GM19395 (cell line): ENCODE measurements at regions not wholly inside any gene's neighbourhood (a gene's known extent, or its start where the extent isn't known, plus 50 kb on each side); places are given as distances from the start of the nearest gene placed in this dataset.
"Not testable (repeated sequence)": the region's sequence is repeated elsewhere in the genome, so short reads cannot be mapped to it uniquely, and the experiment has no call there.

Experiments
- ATAC-seq: cut with Tn5 transposase; IDR thresholded peaks from one replicate; pipeline ENCODE4 v1.9.1; 2021; ENCODE audit warnings: mild to moderate bottlenecking, moderate library complexity; ENCODE audit not compliant: unreplicated experiment

DNA sequence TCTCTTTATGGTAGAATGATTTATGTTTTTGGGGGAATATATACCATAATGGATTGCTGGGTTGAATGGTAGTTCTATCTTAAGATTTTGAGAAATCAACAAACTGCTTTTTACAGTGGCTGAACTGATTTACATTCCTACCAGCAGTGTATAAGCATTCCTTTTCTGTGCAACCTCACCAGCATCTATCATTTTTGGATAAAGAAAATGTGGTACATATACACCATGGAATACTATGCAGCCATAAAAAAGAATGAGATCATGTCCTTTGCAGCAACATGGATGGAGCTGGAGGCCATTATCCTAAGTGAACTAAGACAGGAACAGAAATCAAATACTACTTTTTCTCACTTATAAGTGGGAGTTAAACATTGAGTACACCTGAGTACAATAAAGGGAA is 746.4 kb downstream of the MAT2B start:
- not testable (repeated sequence) for ATAC-seq

DNA sequence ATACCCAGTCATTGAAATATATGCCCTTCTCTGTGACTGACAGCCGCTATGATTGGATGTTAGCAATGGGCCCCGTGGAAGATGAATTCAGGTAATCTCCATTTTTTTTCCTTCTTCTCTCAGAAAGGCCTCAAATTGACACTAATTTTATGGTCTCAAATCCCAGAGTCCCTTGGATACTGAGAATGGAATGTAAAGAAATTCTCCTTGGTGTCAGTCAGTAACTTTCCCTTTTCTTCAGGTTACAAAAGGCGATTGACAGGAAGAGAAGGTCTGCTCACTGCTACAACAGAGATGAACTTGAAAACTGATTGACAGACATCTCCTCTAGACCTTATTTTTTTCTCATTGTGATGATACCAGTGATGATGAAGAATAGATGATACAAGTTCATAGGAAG is 748.3 kb downstream of the MAT2B start:
- no peak for ATAC-seq

DNA sequence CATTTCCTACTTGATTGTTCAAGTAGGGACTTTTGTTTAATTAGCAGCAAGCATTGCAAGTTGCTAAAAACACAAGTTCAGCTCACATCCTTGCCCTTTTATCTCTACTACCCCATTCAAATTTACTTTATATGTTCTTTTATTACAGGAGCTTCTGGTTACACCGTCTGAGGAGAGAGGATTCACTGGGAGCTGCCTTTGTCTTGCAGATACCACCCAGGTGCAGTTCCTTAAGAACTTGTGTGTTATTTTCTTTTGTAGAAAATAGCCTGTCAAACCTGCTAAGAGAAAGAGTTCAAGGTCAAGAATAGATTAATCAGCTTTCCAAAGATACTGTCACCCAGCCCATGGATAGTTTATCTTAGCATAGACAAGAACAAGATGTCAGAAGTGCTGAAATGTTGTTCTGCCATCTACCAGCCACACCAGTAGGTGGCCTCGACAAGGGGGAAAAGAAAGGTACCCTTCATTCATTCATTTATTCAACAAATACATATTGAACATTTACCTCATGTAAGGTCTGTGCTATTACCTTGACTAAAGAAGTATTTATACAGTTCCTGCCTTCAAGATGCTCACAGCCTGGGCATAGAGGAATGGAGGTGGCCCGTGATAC is 750.3 kb downstream of the MAT2B start:
- ATAC-seq: no peak

DNA sequence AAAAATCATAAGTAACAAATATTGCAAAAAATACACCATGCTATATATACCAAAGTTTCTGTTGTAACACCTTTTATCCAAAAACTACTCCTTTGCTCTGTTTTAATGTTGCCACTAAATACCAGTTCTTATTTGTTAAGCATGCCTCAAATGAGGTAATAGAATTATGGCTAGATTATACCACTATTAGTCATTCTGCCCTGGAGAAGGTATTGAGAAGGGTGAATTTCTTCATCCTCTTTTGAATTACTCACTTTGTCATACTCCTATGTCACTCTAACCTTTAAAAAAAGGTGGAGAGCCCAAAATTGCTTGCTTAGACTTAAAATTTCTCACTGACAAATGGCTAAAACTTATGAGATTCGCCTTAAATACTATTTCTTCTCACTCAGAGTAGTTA is 750.9 kb downstream of the MAT2B start:
- no peak for ATAC-seq

DNA sequence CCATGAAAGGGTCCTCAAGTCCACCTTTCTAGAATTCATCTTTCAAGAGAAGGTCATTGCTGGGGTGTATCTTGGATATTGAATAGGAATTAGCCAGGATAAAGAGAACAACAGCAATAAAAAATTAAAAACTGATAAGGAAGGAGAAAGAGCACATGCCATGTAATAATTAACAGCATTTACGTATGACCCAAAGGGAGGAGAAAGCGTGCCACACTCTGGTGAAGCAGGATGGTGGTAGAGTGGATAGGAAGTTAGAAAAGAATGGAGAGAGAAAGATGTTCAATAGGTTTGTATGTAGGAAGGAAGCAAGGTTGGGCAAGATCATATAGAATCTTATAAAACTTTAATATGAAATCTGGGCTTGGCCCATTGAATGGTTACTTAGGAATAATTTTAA is 751.5 kb downstream of the MAT2B start:
- ATAC-seq: no peak

DNA sequence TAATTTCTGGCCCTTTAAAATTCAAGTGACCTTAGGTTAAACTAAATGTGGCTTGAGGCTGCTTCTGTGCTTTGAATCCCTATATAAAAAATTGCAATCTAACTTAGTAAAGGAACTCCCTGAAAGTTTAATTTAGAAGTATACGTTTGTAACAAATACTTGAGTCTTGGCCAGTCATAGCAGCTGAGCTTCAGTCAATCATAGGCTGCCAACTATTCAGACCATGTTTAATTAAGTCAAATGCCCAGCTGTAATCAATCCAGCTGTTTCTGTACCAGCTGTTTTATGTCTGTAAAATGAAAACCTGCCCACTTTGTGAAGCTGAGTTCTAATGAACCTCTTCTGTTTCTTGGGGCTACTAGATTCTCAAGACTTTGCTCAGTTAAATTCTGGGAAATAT is 760.1 kb downstream of the MAT2B start:
- no peak for ATAC-seq

DNA sequence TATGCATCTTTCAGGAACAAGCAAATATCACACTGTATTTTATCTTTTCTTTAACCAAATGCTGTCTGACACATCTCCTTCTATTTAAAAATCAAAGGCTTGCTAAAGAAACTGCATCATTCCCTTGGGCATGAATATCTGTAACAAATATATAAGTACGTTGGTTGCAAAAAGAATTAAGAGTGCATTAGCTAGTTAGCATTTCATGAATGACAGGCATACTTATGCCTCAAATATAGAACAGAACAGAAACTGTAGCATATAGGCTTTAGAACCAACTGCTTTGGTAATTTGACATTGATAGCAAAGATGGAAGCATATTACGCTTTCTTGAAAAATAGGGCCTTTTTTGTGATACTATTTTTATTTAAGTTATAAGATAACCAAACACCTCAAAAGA is 761.2 kb downstream of the MAT2B start:
- no peak for ATAC-seq

DNA sequence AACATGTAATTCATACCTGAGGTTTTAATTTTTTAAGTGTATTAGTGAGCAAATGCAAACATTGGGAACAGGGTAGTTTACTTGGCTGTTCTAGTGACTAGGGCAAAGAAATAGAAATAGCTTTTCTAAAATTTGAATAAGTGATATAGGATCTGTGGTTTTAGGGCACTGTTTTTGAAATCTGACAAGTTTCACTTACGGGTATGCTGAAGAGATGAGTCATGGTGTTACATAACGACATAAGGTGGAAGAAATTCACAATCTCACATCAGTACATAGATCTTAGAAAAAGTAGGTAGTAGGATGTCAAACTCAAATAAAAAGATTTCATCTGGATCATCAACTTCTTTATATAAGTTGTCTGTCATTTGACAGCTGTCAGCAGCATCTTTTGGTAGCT is 772.3 kb downstream of the MAT2B start:
- ATAC-seq: no peak

DNA sequence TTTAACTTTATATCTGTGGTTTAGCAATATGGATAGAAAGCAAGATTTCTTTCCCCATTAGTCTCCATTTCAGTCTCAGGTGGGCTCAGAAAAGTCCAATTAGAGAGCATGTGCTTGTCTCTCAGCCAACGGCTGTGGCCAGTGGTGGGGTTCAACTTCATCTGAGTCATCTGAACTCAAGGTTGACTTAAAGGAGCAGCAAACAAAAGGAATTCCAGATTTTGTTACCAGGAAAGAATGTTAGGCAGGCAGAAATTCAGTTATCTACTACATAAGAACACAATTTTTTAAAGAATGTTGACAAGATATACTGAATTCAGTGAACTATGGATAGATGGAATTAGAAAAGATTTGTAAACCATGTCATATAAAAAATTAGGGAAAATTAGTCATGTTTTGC is 784.1 kb downstream of the MAT2B start:
- no peak for ATAC-seq

DNA sequence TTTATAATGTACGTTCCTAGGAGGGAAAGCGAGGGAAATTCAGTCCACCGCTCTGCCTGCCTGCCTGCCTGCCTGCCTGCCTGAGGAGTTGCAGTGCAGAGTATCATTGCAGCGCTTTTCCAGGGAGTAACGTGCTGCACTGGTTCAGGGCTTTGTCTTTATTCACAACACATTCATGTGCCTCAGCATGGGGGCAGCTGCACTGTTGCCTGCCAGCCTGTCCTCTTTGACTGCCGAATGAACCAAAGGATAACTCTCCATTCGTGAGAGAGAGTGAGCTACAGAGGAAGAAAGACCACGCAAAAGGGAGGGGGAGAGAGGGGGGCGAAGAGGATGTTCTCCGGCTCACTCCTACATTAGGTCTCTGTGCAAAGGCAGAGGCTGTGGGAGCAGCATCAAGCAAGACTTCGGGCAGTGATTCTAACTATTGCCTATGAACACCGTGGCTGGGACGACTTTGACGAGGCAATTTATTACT is 791.2 kb downstream of the MAT2B start:
- ATAC-seq: no peak

DNA sequence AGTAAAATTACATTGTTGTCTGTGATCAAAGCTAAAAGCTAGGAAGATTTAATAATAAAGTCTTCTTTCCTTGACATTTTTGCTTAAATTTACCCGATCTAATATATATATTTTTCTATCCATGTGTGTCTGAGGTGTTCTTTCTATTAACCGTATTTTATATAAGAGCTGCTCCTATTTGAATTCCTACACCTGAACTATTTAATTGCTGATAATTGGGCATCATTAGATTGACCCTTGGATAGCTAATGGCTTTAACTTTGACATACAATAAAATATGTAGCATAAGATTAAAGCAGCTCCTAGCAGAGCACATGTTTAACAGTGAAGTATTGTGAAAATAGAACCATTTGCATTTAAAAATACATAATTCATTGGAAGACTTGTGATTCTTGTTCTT is 792.7 kb downstream of the MAT2B start:
- no peak for ATAC-seq

DNA sequence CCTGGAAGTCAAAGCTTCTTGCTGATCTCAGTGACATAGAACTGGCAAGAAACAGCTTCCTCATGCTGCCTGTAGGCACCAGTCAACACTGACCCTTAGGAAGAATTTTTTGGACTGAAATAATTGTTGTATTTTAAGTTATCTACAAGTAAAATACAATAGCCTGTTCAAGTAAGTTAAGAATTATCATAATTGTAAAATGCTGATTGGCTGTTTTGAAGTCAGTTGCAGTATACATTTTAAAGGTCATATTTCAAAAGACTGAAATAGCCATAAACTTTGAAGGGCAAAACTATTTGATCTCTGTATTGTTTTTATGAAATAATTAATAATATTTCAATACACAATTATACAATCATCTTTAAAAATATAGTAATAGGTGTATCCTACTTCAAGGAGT is 794.9 kb downstream of the MAT2B start:
- ATAC-seq: no peak

DNA sequence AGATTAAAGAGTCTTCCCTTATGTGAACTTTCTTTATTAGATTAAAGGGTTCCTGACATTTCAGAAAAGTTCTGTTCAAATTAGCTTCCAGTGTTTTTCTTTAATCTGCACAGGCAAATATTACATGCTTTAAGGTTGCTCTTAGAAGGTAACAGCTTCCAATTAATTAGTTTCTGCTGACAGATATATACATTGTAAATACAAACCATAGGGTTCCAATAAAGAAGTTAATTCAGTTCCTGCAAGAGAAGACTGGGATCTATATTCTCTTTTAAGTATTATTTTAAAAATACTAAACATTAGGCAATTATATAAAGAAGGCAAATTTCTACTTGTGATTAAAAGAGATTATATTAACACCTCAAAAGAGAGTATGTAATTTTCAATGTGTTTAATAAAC is 795.7 kb downstream of the MAT2B start:
- ATAC-seq: no peak

DNA sequence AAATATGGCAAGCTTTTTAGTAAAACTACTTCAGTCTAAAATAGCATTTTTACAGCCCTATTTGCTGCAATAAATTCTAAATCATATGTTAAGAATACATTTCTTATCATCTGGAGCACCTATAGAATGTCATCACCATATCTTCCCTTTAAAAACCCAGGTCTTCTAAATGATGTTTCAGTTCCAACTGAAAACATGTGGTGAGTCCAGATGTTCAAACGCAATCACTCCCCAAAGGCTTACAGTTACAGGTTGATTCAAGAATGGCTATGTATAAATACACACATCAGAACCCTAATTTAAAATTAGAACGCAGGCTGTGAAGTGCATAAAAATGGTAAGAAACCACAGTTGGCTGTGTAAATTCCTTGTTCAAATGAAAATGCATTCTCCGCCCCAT is 796.3 kb downstream of the MAT2B start:
- no peak for ATAC-seq

DNA sequence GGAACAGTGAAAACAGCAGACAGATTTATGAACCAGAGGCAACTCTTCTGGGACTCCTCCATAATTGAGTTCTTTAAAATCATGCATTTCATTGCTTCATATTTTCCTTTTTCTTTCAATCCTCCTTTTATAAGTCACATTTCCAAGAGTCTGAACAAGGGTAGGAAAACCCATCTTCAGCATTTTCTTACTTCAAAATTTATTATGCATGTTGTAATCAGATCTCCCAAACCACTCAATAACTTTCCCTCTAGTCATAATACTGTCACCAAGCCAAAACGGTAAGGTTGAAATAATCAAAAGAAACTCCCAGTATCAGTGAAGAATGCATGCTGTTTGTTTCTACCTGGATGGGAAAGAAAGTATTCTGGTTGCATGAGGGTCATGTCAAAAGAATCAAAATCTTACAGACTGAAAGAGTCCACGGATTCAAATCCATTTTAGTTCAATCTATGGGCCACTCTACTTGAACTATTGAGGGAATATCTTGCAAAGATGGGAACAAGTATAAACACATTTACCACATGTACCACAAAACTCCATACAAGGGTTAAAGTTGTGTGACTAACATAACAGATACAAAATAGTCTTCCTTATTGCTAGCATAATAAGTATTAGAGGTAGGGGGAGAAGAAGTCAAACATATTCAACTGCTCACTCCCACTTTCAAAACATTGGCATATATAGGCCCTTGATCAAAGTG is 797.3 kb downstream of the MAT2B start:
- ATAC-seq: no peak

DNA sequence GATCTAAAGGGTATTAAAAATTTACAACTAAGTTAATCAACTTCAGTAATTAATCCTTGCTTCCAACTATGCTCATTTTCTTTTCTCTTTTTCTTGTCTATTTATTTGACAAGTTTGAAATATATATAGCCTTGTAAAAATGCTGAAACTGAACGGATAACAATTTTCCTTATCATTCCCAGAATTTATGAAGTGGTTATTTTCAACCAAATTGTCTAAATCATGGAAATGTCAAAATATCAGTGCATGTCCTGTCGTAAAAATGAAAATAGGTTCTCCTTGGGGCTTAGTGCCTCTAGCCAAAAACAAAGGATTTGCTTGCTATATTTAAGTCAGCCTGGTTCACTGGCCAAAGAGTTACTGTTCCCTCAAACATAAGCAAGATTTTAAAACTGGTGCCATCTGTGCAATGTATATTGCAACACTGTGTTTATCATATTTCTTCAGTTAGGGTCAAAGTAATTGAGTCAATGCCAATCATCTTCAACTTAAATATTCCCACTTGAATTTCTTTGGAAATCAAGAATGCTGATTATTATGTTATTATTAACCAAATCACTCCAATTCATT is 798.3 kb downstream of the MAT2B start:
- no peak for ATAC-seq

DNA sequence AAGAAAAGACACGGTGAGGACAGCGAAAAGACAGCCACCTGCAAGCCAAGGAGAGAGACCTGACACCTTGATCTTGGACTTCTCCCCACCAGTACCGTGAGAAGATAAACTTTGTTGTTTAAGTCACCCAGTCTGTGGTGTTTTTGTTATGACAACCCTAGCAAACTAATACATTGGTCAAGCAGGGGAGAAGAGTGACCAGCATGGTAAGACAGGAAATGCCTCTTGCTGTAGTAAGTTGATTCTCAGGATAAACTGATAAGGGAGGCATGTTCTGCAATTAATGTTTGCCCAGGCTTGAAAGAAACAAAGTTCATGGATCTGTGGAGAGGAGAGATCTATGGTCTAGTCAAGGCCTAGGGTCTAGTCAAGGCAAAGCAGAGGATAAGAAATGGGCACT is 801.2 kb downstream of the MAT2B start:
- ATAC-seq: no peak

DNA sequence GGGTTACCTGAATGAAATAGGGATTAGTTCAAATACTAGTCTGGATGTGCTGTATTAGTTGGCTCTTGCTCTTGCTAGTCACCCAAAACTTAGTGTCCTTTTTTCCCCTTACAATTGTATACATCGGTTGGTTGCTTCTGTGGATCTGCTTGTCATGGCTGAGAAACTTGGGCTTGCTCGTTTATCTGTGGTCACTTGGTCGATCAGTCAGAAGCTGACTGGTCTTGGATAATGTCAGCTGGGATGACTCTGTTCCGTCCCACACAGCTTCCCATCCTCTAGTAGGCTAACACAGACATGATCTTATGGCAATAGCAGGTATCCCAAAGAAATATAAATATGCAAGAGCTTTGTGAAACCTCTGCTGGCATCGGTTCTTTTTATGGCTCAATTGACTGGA is 807.4 kb downstream of the MAT2B start:
- no peak for ATAC-seq

DNA sequence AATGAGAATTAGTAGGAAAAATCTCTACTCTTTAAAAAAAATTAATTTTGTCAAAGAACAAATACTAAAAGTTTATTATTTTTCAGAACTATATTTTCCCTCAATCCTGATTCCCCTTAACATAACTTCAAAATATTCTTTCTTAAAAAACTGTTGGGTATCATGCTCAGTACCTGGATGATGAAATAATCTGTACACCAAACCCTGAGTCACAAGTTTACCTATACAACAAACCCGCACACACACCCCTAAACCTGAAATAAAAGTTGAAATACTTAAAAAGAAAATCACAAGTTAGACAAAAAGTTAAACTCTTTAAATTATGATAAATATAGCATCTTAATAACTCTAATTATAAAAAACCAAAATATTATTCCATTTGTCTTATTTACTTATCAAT is 812.3 kb downstream of the MAT2B start:
- no peak for ATAC-seq

DNA sequence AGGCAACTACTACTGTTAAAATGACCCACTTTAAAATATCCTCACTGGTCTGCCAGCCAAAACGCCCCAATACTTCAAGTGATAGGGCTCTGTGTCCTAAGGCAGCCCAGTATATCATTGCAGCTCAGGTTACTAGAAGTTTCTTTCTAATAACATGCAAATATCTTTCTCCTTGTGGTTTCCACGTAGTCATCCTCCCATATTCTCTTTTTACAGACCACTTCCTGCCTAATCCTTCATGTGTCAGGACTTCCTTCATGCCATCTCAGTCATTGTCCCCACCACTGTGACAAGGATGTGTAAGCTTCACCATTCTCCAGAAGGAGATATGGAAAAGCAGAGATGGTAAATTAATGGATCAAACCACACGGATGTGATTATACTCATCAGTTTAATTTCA is 813.7 kb downstream of the MAT2B start:
- no peak for ATAC-seq

DNA sequence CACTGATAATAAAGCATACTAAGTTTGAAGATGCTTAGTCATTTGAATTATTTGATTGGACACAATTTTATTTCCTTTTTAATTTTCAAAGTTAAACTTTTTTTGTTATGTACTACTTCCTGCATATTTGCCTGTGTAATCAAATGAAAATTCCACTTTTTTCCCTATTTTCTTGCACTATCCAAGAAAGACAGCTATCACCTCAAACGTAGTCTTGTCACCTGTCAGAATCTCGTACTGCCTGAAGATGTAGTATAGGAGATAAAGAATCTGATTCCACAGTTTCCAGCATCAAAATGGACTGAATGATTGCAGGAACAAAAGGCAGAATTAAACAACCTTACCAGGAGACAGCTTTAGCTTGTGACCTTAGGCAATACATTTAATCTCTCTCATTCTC is 818.8 kb downstream of the MAT2B start:
- no peak for ATAC-seq

DNA sequence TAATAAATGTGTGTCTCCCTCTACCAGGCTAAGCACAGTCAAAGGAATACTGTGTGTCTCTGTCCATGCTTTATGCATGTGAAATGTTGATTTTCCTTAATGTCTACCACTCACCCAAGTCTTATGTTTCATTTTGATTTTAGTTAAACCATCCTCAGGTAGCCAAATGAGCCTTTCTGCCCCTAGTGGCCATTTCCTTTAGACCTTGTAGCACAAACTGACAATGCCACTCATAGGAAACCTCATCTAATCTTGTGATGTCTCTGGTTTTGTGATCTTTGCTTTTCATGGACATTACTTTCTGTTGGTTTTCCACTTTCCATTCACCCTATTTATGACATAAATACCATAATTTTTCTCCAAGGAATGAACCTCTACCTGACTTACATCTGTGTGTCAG is 820.8 kb downstream of the MAT2B start:
- ATAC-seq: no peak

DNA sequence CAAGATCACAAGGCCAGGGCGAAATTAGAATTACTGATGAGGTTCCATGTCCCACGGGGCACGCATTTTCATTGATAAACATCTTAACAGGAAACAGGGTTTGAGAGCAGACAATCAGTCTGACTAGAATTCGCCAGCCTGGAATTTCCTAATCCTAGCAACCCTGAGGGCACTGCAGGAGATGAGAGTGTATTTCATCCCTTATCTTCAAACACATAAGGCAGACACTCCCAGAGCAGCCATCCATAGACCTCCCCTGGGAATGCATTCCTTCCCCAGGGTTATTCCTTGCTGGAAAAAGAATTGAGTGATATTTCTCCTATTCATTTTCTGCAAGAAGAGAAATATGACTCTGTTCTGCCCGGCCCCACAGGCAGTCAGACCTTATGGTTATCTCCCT is 821.7 kb downstream of the MAT2B start:
- ATAC-seq: not testable (repeated sequence)
